CD4-positive, alpha-beta memory T cell (primary cell): ENCODE measurements at regions not wholly inside any gene's neighbourhood (a gene's known extent, or its start where the extent isn't known, plus 50 kb on each side); places are given as distances from the start of the nearest gene placed in this dataset.
"Not testable (repeated sequence)": the region's sequence is repeated elsewhere in the genome, so short reads cannot be mapped to it uniquely, and the experiment has no call there.

Experiments
- CTCF ChIA-PET: fragments of 350-600 bp; sonication (Branson Sonifier 250); formaldehyde crosslinking; loops from one replicate; lab custom pipeline; 2021; ENCODE audit warnings: inconsistent platforms; ENCODE audit not compliant: partially characterized antibody; lab: Charles Lee
- POLR2A ChIA-PET: fragments of 350-600 bp; sonication (Branson Sonifier 250); formaldehyde crosslinking; loops from one replicate; lab custom pipeline; 2021; ENCODE audit not compliant: partially characterized antibody; lab: Charles Lee
- DNase-seq, 5 donors: peaks; one replicate each; pipeline versions ENCODE4 v3.0.0 to v3.0.0-alpha.2; 2020 to 2022; ENCODE audit warnings: mixed read lengths in 1 of 5
- H3K27ac ChIP-seq: one replicate; pipeline ENCODE4 v1.7.0; 2013; ENCODE audit warnings: low read depth, low read length
- H3K27me3 ChIP-seq: 2 replicates; pipeline ENCODE4 v1.7.0; 2013; ENCODE audit warnings: mild to moderate bottlenecking, low read length, moderate library complexity; ENCODE audit not compliant: insufficient read depth
- H3K36me3 ChIP-seq: 2 replicates; pipeline ENCODE4 v1.7.0; 2013; ENCODE audit warnings: mild to moderate bottlenecking, low read length, moderate library complexity; ENCODE audit not compliant: insufficient read depth
- H3K4me1 ChIP-seq: 2 replicates; pipeline ENCODE4 v1.7.0; 2013; ENCODE audit warnings: mild to moderate bottlenecking, low read length, moderate library complexity; ENCODE audit not compliant: insufficient read depth
- H3K4me3 ChIP-seq, 2 donors: one replicate each; pipeline ENCODE4 v1.7.0; 2013; ENCODE audit warnings: low read length in 2 of 2, mild to moderate bottlenecking in 1 of 2
- H3K9me3 ChIP-seq, 2 donors: one replicate each; pipeline ENCODE4 v1.7.0; 2013; ENCODE audit warnings: low read length in 2 of 2, control low read depth in 1 of 2; ENCODE audit not compliant: control insufficient read depth in 1 of 2
- H3K27ac Mint-ChIP-seq, 7 donors: one replicate each; pipeline ENCODE4 v1.8.0; 2020 to 2021; ENCODE audit warnings: mixed read lengths in 7 of 7, mild to moderate bottlenecking in 6 of 7, inconsistent platforms in 3 of 7, moderate library complexity in 3 of 7
- H3K27me3 Mint-ChIP-seq, 2 donors: one replicate each; pipeline ENCODE4 v1.8.0; 2020 to 2021; ENCODE audit warnings: mixed read lengths in 2 of 2
- H3K36me3 Mint-ChIP-seq, 2 donors: one replicate each; pipeline ENCODE4 v1.8.0; 2020 to 2021; ENCODE audit warnings: mixed read lengths in 2 of 2, inconsistent platforms in 1 of 2, mild to moderate bottlenecking in 1 of 2
- H3K4me1 Mint-ChIP-seq, 4 donors: one replicate each; pipeline ENCODE4 v1.8.0; 2020 to 2021; ENCODE audit warnings: mixed read lengths in 4 of 4, mild to moderate bottlenecking in 1 of 4
- H3K4me3 Mint-ChIP-seq, 8 donors: one replicate each; pipeline ENCODE4 v1.8.0; 2020 to 2021; ENCODE audit warnings: mixed read lengths in 8 of 8, mild to moderate bottlenecking in 7 of 8, moderate library complexity in 6 of 8, inconsistent platforms in 3 of 8
- H3K9me3 Mint-ChIP-seq, 8 donors: one replicate each; pipeline ENCODE4 v1.8.0; 2020 to 2021; ENCODE audit warnings: mixed read lengths in 8 of 8, mild to moderate bottlenecking in 5 of 8, inconsistent platforms in 3 of 8, moderate library complexity in 1 of 8
- intact Hi-C: fragments of 100-400 bp; cut with micrococcal nuclease; formaldehyde crosslinking; loops from one replicate; pipeline ENCODE4 v1.15.1; 2023

DNA sequence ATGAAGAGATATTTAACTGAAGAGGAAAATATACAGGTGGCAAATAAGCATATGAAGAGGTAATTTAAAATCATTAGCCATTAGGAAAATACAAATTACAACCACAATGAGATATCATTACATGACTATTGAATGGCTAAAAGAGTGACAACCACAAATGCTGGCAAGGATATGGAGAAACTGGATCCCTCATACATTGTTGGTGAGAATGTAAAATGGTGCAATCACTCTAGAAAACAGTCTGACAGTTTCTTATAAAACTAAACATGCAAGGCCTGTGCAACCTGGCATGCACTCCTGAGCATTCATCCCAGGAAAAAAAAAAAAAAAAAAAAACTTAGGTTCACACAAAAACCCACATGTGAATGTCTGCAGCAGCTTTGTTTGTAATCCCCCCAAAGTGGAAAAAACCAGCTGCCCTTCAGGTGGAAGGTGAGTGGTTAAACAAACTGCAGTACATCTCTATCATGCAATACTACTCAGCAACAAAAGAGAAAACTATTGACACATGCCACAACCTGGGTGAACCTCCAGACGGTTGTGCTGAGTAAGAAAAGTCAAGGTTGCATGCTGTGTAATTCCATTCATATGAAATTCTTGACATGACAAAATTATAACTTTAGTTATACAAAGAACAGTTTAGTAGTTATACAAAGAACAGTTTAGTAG lies 189.2 kb upstream of the IRF2BP2 start:
- H3K4me3 Mint-ChIP-seq, H3K9me3 Mint-ChIP-seq, H3K36me3 ChIP-seq, H3K4me1 ChIP-seq, H3K9me3 ChIP-seq, H3K4me3 ChIP-seq, H3K27ac Mint-ChIP-seq, H3K4me1 Mint-ChIP-seq, intact Hi-C loops, H3K27me3 ChIP-seq, H3K27me3 Mint-ChIP-seq, H3K36me3 Mint-ChIP-seq, CTCF ChIA-PET, H3K27ac ChIP-seq, DNase-seq: not testable (repeated sequence)
- POLR2A ChIA-PET, result interaction anchor here (0.6 kb wide), 1 partner anchor 40 kb away, joined by 3 read pairs; no protein-coding TSS in a partner anchor

- H3K9me3 Mint-ChIP-seq, POLR2A ChIA-PET, H3K9me3 ChIP-seq, H3K36me3 Mint-ChIP-seq, H3K27me3 Mint-ChIP-seq, CTCF ChIA-PET, H3K27ac Mint-ChIP-seq, intact Hi-C loops, DNase-seq, H3K4me1 ChIP-seq, H3K27me3 ChIP-seq, H3K27ac ChIP-seq, H3K36me3 ChIP-seq, H3K4me1 Mint-ChIP-seq, H3K4me3 Mint-ChIP-seq, H3K4me3 ChIP-seq: not testable (repeated sequence)
Measured at GRCh38 chr1:234797216-234797615, 187.2 kb upstream of the IRF2BP2 start.

GRCh38 chr1:234796438-234796792 lies 186.4 kb upstream of the IRF2BP2 start:
- H3K4me3 Mint-ChIP-seq, H3K4me1 ChIP-seq, H3K4me1 Mint-ChIP-seq, H3K9me3 ChIP-seq, CTCF ChIA-PET, H3K27ac Mint-ChIP-seq, H3K4me3 ChIP-seq, H3K27me3 Mint-ChIP-seq, H3K27me3 ChIP-seq, H3K9me3 Mint-ChIP-seq, DNase-seq, intact Hi-C loops, H3K27ac ChIP-seq, H3K36me3 Mint-ChIP-seq, POLR2A ChIA-PET, H3K36me3 ChIP-seq: not testable (repeated sequence)

GRCh38 chr1:234795711-234796437 lies 185.9 kb upstream of the IRF2BP2 start:
- H3K9me3 ChIP-seq, intact Hi-C loops, H3K4me1 Mint-ChIP-seq, H3K4me1 ChIP-seq, H3K4me3 Mint-ChIP-seq, H3K36me3 Mint-ChIP-seq, H3K27me3 Mint-ChIP-seq, CTCF ChIA-PET, H3K27ac ChIP-seq, POLR2A ChIA-PET, H3K27me3 ChIP-seq, H3K36me3 ChIP-seq, DNase-seq, H3K9me3 Mint-ChIP-seq, H3K27ac Mint-ChIP-seq, H3K4me3 ChIP-seq: not testable (repeated sequence)

DNA sequence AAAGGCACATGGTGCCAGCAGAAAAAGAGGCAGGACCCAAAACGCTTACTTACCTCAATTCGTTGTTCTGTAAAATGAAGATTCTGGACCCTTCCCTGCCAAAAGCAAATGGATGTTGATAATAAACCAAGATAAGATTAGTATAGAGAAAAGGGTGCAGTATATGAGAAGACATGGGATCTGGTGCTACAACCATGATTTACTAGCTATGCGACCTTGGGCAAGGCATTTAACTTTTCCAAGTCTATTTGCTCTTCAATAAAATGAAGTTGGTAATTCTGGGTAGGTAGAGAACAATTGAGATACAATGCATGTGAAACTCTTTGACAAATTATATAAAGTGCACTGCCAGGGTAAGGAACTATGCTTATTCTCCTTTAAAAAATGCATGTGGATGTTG lies 185.0 kb upstream of the IRF2BP2 start:
- H3K9me3 ChIP-seq, intact Hi-C loops, H3K36me3 Mint-ChIP-seq, H3K27me3 Mint-ChIP-seq, H3K36me3 ChIP-seq, H3K27ac Mint-ChIP-seq, POLR2A ChIA-PET, H3K4me1 Mint-ChIP-seq, H3K4me1 ChIP-seq, H3K27ac ChIP-seq, H3K27me3 ChIP-seq, H3K9me3 Mint-ChIP-seq, DNase-seq, CTCF ChIA-PET, H3K4me3 ChIP-seq, H3K4me3 Mint-ChIP-seq: not testable (repeated sequence)

DNA sequence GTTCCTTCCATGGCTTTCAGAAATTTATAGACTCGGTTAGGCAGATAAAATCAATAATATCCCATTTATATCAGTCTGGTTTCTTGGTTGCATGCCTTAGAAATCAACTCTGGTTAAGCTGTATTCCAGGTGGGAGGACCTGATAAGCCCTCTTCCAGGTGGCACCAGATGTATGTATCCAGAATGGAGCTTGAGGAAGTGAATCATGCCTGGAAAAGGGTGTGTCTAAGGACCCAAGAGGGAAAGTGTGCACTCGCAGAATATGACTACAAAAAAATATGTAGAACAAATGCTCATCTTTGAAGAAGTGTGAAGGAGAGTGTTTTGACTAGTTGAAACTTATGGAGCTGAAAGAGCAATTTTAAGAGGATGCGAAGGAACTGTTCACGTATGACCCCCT lies 184.5 kb upstream of the IRF2BP2 start:
- H3K27ac Mint-ChIP-seq, H3K9me3 Mint-ChIP-seq, CTCF ChIA-PET, intact Hi-C loops, H3K27me3 ChIP-seq, H3K4me3 Mint-ChIP-seq, H3K36me3 Mint-ChIP-seq, H3K27me3 Mint-ChIP-seq, H3K36me3 ChIP-seq, H3K4me1 Mint-ChIP-seq, H3K9me3 ChIP-seq, H3K4me1 ChIP-seq, DNase-seq, H3K27ac ChIP-seq, POLR2A ChIA-PET, H3K4me3 ChIP-seq: not testable (repeated sequence)

DNA sequence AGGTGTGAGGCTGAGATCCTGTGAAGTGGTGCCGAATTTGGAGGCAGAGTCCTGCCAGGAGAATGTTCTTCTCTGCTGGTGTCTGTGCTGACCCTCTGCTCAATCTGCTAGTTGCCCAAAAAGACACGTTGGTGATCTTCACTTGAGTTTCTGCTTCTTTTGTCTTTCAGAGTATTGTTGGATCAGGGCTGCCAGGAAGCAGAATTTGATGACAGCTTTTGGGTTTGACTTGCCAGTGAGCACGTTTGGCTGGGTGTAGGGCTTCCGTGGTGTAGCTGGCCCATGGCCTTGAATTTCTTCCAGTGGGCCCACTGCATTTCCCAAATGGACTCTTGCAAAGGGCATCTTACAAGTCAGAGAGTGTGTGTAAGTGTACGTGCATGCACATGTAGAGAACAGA lies 183.9 kb upstream of the IRF2BP2 start:
- H3K4me3 Mint-ChIP-seq, H3K36me3 Mint-ChIP-seq, H3K27ac Mint-ChIP-seq, H3K9me3 Mint-ChIP-seq, H3K27me3 Mint-ChIP-seq, CTCF ChIA-PET, H3K27ac ChIP-seq, H3K27me3 ChIP-seq, intact Hi-C loops, H3K4me1 ChIP-seq, H3K9me3 ChIP-seq, POLR2A ChIA-PET, DNase-seq, H3K4me3 ChIP-seq, H3K36me3 ChIP-seq, H3K4me1 Mint-ChIP-seq: not testable (repeated sequence)
